HG03066 (cell line): ENCODE measurements at regions not wholly inside any gene's neighbourhood (a gene's known extent, or its start where the extent isn't known, plus 50 kb on each side); places are given as distances from the start of the nearest gene placed in this dataset.
A peak's percentile ranks its signal among the peaks of the same experiment; 100 is the strongest.

Experiments
- ATAC-seq: cut with Tn5 transposase; IDR thresholded peaks from one replicate; pipeline ENCODE4 v1.9.1; 2021; ENCODE audit warnings: low read depth; ENCODE audit not compliant: unreplicated experiment

DNA sequence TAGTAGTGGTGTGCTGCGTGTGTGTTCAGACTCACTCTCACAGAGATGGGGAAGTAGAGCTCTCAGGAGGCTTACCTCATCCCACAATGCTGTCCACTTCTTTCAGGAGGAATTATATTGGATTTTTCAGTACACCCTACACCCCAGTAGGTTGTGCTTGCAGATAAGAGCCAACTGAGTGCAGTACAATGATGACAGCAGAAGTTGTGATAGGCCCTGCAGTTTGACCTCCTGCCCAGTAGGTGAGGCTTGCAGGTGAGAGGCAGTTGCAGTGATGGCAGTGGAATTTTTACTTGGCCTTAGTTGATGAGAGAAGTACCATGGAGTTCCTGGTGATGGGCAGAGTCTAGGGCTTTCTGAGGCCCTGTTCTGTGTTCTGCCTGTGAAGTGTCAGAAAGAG is 657.8 kb downstream of the KCNJ3 start:
- ATAC-seq: no peak

GRCh38 chr2:155350783-155351580 is 652.5 kb downstream of the KCNJ3 start:
- ATAC-seq: no peak

- no peak for ATAC-seq
These were observed 633.5 kb downstream of the KCNJ3 start for GRCh38 chr2:155332016-155332415.

GRCh38 chr2:155320236-155320635 is 621.7 kb downstream of the KCNJ3 start:
- no peak for ATAC-seq

DNA sequence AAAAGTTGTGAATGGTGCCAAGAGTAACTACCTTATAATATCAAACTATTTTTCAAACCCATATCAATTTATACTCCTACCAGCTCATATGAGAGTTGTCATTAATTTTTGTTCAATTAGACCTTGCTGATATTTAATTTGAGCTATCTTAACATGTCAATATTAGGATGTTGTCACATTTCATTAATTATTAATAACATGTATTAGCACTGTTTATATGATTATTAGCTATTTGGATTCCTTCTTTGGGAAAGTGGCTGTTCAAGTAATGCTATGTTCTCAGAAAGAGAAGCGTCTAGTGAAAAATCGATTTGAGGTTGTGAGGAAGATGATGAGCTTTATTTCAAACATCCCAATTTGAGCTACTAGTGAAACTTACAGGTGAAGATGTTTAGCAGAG is 620.2 kb downstream of the KCNJ3 start:
- ATAC-seq: no peak

- ATAC-seq: no peak
These were observed 617.3 kb downstream of the KCNJ3 start for GRCh38 chr2:155315768-155316167.

DNA sequence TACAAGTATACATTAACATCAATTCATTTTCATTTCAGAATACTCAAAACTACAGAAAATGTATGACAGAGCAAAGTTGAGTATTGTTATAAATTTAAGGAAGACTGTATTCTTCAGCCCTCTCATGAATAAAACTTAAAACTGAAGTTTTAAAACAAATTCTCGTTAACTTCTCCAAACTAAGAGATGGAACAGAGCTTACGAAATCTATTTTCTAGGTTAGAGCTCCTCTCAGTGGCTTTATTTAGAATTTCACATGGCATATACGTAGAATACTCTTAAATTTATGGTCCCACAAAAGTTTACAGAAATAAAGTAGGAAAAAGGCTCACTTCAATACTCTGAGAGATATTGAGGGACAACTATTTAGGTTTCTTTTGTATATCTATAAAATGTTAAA is 612.1 kb downstream of the KCNJ3 start:
- peak; percentile 62 for ATAC-seq

- ATAC-seq: no peak
These were observed 611.0 kb downstream of the KCNJ3 start for GRCh38 chr2:155309483-155309882.

DNA sequence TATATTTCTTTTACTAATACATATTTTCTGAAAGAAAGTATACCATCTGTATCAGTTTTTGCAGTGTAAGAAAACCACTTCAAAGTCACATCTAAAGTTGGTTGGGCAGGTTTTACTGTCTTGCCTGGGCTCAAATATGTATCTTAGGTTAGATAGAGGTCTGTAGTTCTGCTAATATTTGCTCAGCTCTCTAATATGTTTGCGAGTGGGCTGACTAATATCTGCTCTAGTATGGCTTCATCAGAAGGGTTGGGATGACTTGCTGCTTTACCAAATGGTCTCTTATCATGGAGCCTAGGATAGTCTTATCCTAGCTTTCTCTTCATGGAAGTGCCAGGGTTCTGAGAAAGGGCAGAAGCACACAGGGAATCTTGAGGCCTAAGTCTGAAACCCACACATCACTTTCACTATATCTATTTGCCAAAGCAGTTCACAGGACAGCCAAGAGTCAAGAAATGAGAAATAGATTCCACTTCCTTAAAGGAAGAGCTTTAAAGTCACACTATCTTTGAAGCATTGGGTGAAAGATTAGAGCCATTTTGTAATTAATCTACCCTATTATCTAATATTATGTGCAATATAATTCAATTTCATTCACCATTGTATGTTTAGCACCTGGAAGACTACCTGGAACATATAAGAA is 610.0 kb downstream of the KCNJ3 start:
- no peak for ATAC-seq

- ATAC-seq: no peak
These were observed 602.7 kb downstream of the KCNJ3 start for GRCh38 chr2:155301221-155301620.

GRCh38 chr2:155298001-155298400 is 599.5 kb downstream of the KCNJ3 start:
- no peak for ATAC-seq

GRCh38 chr2:155294358-155294757 is 595.9 kb downstream of the KCNJ3 start:
- ATAC-seq: no peak

- ATAC-seq: no peak
These were observed 583.4 kb downstream of the KCNJ3 start for GRCh38 chr2:155281907-155282306.

DNA sequence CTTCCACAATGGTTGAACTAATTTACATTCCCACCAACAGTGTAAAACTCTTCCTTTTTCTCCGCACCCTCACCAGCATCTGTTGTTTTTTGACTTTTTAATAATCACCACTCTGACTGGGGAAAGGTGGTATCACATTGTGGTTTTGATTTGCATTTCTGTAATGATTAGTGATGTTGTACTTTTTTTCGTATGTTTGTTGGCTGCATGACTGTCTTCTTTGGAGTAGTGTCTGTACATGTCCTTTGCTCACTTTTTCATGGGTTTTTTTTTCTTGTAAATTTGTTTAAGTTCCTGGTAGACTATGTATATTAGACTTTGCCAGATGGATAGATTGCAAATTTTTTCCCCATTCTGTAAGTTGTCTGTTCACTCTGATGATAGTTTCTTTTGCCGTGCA is 574.8 kb downstream of the KCNJ3 start:
- no peak for ATAC-seq

- peak; percentile 53 for ATAC-seq
These were observed 568.1 kb downstream of the KCNJ3 start for GRCh38 chr2:155266583-155266982.

DNA sequence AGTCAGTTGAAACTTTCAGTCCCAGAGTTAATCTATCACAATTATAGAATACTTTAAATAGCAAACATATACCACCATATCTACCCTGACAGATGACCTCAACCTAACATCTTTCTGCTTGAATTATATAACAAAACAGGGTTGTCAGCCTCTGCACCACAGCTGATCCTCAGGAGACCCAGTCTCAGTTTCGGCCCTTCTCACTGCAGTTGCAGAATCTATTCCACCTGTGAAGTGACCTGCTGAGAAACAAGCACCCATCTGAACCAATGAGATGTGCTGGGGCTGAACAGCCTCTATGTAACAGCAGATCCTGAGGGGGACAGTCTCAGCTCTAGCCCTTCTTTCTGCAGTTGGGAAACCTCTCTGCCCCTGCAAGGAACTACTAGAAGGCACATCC is 567.6 kb downstream of the KCNJ3 start:
- ATAC-seq: peak; percentile 33

GRCh38 chr2:155256803-155257202 is 558.3 kb downstream of the KCNJ3 start:
- ATAC-seq: no peak

DNA sequence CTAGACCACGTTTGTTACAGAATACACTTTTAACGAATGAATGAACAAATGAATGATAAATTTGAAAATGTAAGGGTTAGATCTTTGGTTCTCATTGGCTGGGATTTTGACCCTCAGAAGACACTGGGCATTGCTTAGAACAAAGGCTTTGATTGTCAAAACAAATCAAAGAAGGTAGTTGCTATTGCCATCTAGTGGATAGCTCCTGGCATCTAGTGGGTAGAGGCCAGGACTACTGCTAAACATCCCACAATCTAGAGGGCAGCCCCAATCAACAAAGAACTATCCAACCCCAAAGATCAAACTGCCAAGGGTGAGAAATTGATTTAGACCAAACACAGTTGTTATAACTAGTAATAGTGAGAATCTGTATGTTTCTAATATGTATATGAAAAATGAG is 552.3 kb downstream of the KCNJ3 start:
- peak; percentile 86 for ATAC-seq

DNA sequence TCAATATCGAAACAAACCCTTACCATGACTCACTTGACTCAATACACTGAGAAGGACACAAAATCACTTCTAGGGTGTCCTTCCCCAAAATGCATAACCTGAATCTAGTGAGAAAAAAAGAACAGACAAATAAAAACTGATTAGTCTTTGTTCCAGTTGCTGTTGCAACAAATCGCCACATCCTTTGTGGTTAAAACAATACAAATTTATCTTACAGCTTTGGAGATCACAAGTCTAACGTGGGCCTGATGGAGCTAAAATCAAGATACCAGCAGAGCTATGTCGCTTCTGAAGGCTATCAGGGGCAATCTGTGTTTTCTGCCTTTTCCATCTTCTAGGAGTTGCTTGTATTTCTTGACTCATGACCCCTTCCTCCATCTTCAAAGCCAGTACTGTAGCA is 541.7 kb downstream of the KCNJ3 start:
- ATAC-seq: no peak

GRCh38 chr2:155235710-155236109 is 537.2 kb downstream of the KCNJ3 start:
- ATAC-seq: no peak

GRCh38 chr2:155223781-155224406 is 525.4 kb downstream of the KCNJ3 start:
- peak; percentile 52 for ATAC-seq

GRCh38 chr2:155218945-155219344 is 520.5 kb downstream of the KCNJ3 start:
- ATAC-seq: peak; percentile 64
